OCI-LY1 (cell line): ENCODE measurements at regions not wholly inside any gene's neighbourhood (a gene's known extent, or its start where the extent isn't known, plus 50 kb on each side); places are given as distances from the start of the nearest gene placed in this dataset.

ENCODE experiments used
- H2AFZ ChIP-seq: fragments of 200-600 bp; sonication (generic), shearing (Covaris generic); 2 replicates; pipeline ENCODE4 v1.6.0; 2014; ENCODE audit warnings: antibody characterized with exemption, mild to moderate bottlenecking, low read length
- H3F3A ChIP-seq: fragments of 200-600 bp; sonication (generic), shearing (Covaris generic); 2 replicates; pipeline ENCODE4 v1.6.0; 2014; ENCODE audit warnings: mild to moderate bottlenecking, antibody characterized with exemption, low read length, moderate library complexity; ENCODE audit not compliant: insufficient read depth
- H3K27ac ChIP-seq: fragments of 200-600 bp; sonication (generic); 2 replicates; pipeline ENCODE4 v1.5.1; 2014; ENCODE audit warnings: low read length, mixed run types, mild to moderate bottlenecking, low read depth; ENCODE audit not compliant: poor library complexity, severe bottlenecking
- H3K27me3 ChIP-seq: fragments of 200-600 bp; sonication (generic); 2 replicates; pipeline ENCODE4 v1.6.0; 2014; ENCODE audit warnings: antibody characterized with exemption, mild to moderate bottlenecking, low read length, moderate library complexity; ENCODE audit not compliant: insufficient read depth
- H3K36me3 ChIP-seq: fragments of 200-600 bp; sonication (generic); 2 replicates; pipeline ENCODE4 v1.6.1; 2014; ENCODE audit warnings: mild to moderate bottlenecking, antibody characterized with exemption, low read length, moderate library complexity, mixed read lengths; ENCODE audit not compliant: insufficient read depth
- H3K4me1 ChIP-seq: fragments of 200-600 bp; sonication (generic); 2 replicates; pipeline ENCODE4 v1.5.1; 2014; ENCODE audit warnings: mild to moderate bottlenecking, low read length, moderate library complexity; ENCODE audit not compliant: insufficient read depth, severe bottlenecking
- H3K4me2 ChIP-seq: fragments of 200-600 bp; sonication (generic), shearing (Covaris generic); 2 replicates; pipeline ENCODE4 v1.6.1; 2014; ENCODE audit warnings: low read length
- H3K4me3 ChIP-seq: fragments of 200-600 bp; sonication (generic); 2 replicates; pipeline ENCODE4 v1.5.1; 2014; ENCODE audit warnings: low read length, low read depth, mild to moderate bottlenecking, mixed read lengths; ENCODE audit not compliant: poor library complexity, severe bottlenecking
- H3K79me2 ChIP-seq: fragments of 200-600 bp; shearing (Covaris generic); 2 replicates; pipeline ENCODE4 v1.6.1; 2016; ENCODE audit warnings: mixed run types, low read length, mixed read lengths; ENCODE audit not compliant: insufficient read depth
- H3K9ac ChIP-seq: fragments of 200-600 bp; sonication (generic), shearing (Covaris generic); 2 replicates; pipeline ENCODE4 v1.6.1; 2014; ENCODE audit warnings: mild to moderate bottlenecking, low read length, mixed read lengths
- H3K9me2 ChIP-seq: fragments of 200-600 bp; sonication (generic), shearing (Covaris generic); 2 replicates; pipeline ENCODE4 v1.6.1; 2014; ENCODE audit warnings: low read depth, mild to moderate bottlenecking, low read length, mixed read lengths
- H3K9me3 ChIP-seq: fragments of 200-600 bp; shearing (Covaris generic); 2 replicates; pipeline ENCODE4 v1.6.1; 2014; ENCODE audit warnings: low read length, mixed read lengths
- H4K20me1 ChIP-seq: fragments of 200-600 bp; sonication (generic), shearing (Covaris generic); 2 replicates; pipeline ENCODE4 v1.6.0; 2016; ENCODE audit warnings: mild to moderate bottlenecking, low read length; ENCODE audit not compliant: insufficient read depth
- CTCF ChIP-seq: fragments of 200-600 bp; sonication (generic), shearing (Covaris generic); IDR thresholded peaks from 2 replicates; pipeline ENCODE4 v1.5.1; 2017; ENCODE audit warnings: mild to moderate bottlenecking, antibody characterized with exemption, low read length, moderate library complexity, mixed read lengths
- EZH2 ChIP-seq: fragments of 200-600 bp; sonication (generic), shearing (Covaris generic); IDR thresholded peaks from 2 replicates; pipeline ENCODE4 v1.8.0; 2017; ENCODE audit warnings: borderline replicate concordance, mixed run types, mild to moderate bottlenecking, antibody characterized with exemption, low read length, moderate library complexity, mixed read lengths

GRCh38 chr5:18491349-18491748 is 857.1 kb downstream of the TAF11L14 start:
- no peaks in the 10 kb centered on the region for H4K20me1 ChIP-seq
- H3F3A ChIP-seq = no peaks in the 10 kb centered on the region
- no peaks in the 10 kb centered on the region for H3K9me3 ChIP-seq

DNA sequence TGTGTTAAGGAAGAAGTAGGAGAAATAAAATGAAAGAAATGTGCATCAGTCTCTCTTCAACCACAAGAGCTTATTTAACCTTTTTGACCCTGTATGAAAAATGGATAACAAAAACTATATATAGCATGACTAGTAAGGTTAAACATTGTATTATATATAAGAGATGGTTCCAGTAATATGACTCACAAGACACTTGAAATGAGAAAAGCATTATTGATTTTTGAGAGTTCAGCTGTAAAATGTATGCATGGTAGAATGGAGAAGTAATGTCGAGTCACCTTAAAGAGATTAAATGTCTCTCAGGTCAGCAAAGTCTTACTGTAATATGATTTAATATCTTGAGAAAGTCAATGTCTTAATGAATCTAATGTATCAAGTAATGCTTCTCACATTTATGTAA is 860.9 kb downstream of the TAF11L14 start:
- H3K79me2 ChIP-seq = no peaks in the 10 kb centered on the region
- no peaks in the 10 kb centered on the region for H3K27me3 ChIP-seq
- no peak overlapping the region for H3K9ac ChIP-seq
- H3K4me2 ChIP-seq = no peak overlapping the region
- H3K36me3 ChIP-seq = no peaks in the 10 kb centered on the region
- no peaks in the 10 kb centered on the region for H4K20me1 ChIP-seq
- H3F3A ChIP-seq = no peaks in the 10 kb centered on the region
- H2AFZ ChIP-seq = no peak overlapping the region
- no peaks in the 10 kb centered on the region for H3K4me1 ChIP-seq
- no peaks in the 10 kb centered on the region for H3K9me2 ChIP-seq
- no peak overlapping the region for H3K27ac ChIP-seq
- no peak overlapping the region for H3K4me3 ChIP-seq
- H3K9me3 ChIP-seq = 0 out of 2 replicates have a peak, but pooled peaks cover 2% of the 10 kb centered on the region
- TF ChIP-seq EZH2 (no peak), CTCF (no peak)

More at GRCh38 chr5:18491349-18491748, 857.1 kb downstream of the TAF11L14 start:
- Histone ChIP-seq H3K79me2 (no peaks in the 10 kb centered on the region), H2AFZ (no peak overlapping the region), H3K27me3 (no peaks in the 10 kb centered on the region), H3K4me2 (no peak overlapping the region), H3K36me3 (no peaks in the 10 kb centered on the region), H3K4me3 (no peak overlapping the region), H3K27ac (no peak overlapping the region), H3K9me2 (no peaks in the 10 kb centered on the region), H3K4me1 (no peaks in the 10 kb centered on the region), H3K9ac (no peak overlapping the region)
- no peak for TF ChIP-seq EZH2
- TF ChIP-seq CTCF = no peak

GRCh38 chr5:18496041-18496440 is 861.8 kb downstream of the TAF11L14 start:
- no peak overlapping the region for H3K27ac ChIP-seq
- no peaks in the 10 kb centered on the region for H3K79me2 ChIP-seq
- H3K4me2 ChIP-seq = no peak overlapping the region
- H3K9me2 ChIP-seq = no peaks in the 10 kb centered on the region
- no peak for TF ChIP-seq EZH2
- no peak for TF ChIP-seq CTCF
- no peaks in the 10 kb centered on the region for H3F3A ChIP-seq
- H3K9ac ChIP-seq = no peak overlapping the region
- H3K27me3 ChIP-seq = no peaks in the 10 kb centered on the region
- 0 out of 2 replicates have a peak, but pooled peaks cover 2% of the 10 kb centered on the region for H3K9me3 ChIP-seq
- no peak overlapping the region for H3K4me3 ChIP-seq
- H4K20me1 ChIP-seq = no peaks in the 10 kb centered on the region
- no peaks in the 10 kb centered on the region for H3K36me3 ChIP-seq
- no peak overlapping the region for H2AFZ ChIP-seq
- no peaks in the 10 kb centered on the region for H3K4me1 ChIP-seq
